Activated naive CD4-positive, alpha-beta T cell (primary cell): ENCODE measurements at regions not wholly inside any gene's neighbourhood (a gene's known extent, or its start where the extent isn't known, plus 50 kb on each side); places are given as distances from the start of the nearest gene placed in this dataset.

Experiments
- DNase-seq, 4 experiments: peaks; one replicate each; lab custom pipeline; 2025; lab: John Stamatoyannopoulos, UW

DNA sequence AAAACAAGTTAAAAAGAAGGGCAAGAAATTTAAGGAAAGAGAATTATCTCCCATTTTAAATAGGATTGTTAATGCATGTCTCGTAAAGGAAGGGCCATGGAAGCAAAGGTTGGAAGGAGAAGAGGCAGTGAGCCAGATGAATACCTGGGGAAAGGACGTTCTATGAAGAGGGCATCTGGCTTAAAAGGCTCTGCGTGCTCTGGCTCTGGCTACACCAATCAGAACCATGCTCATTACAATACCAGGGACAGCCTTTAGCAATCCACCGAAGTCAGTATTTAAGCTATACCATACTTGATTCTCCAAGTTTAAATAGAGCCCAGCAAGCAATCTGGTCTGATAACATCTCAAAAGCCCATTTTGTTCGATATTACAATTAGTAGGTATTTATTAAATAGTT is 58.5 kb upstream of the C1orf87 start:
- DNase-seq: no peak

DNA sequence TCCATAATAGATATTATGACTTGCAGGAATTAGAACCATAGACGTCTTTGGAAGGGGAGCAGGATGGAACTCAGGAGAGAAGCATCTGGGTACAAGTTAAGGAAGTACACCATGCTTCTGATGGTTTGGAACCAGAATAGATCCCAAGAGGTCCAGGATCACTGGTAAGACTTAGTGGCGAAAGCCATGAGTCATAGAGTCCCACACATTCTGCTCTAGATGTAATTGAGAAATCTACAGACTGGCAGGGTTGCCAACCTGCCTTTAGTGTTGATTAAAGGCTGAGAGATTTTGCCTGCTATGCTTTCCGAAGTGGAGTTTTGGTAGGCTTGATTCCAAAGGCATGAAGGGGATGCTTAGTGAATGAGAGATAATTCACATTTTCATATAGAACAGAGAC is 57.1 kb upstream of the C1orf87 start:
- no peak for DNase-seq

DNA sequence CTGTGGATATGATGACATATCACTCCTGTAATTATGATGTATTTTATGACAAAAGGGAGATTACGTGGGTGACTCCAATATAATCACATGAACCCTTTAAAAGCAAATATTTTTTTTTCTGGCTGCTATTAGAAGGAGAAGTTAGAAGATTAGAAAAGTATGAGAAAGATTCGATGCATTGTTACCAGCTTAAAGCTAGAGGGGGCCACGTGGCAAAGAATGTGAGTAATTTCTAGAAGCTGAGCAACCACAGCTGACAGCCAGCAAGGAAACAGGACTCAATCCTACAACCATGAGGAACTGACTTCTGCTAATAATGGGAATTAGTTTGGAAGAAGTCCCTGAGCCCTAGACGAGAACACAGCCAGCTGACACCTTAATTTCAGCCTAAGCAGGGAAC is 56.3 kb upstream of the C1orf87 start:
- DNase-seq: no peak

DNA sequence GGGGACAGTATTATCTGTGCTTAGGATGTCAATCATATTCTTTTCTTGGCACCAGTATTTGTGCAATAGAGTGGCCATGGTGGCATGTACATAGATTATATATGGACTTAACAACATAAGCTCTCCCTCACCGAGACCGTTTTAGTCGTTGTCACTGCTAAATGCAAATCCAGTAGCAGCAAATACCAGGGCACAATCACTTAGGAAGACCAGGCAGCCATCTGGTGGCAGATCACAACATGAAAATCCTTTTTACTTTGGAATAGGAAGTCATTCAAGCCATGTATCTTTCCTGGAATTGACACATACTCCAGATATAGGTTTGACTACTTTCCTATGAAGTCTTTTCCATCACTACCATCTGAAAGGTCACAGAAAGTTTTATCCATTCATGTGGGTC is 53.2 kb upstream of the C1orf87 start:
- DNase-seq: no peak
